Neuronal stem cell (in vitro differentiated cells): ENCODE measurements at regions not wholly inside any gene's neighbourhood (a gene's known extent, or its start where the extent isn't known, plus 50 kb on each side); places are given as distances from the start of the nearest gene placed in this dataset.
A peak's percentile ranks its signal among the peaks of the same experiment; 100 is the strongest.

Experiments
- DNase-seq: peaks from one replicate; pipeline ENCODE4 v3.0.0-alpha.2; 2013; ENCODE audit warnings: low spot score
- H2AFZ ChIP-seq: one replicate; pipeline ENCODE4 v1.6.1; 2013; ENCODE audit warnings: mild to moderate bottlenecking, low read length, inconsistent platforms
- H2AK5ac ChIP-seq: 2 replicates; pipeline ENCODE4 v1.6.1; 2013; ENCODE audit warnings: low read depth, mild to moderate bottlenecking, inconsistent platforms, low read length, moderate library complexity, mixed read lengths
- H2BK120ac ChIP-seq: 2 replicates; pipeline ENCODE4 v1.6.1; 2013; ENCODE audit warnings: low read depth, mild to moderate bottlenecking, inconsistent platforms, low read length, moderate library complexity, mixed read lengths
- H2BK12ac ChIP-seq: one replicate; pipeline ENCODE4 v1.6.1; 2013; ENCODE audit warnings: low read length, inconsistent platforms
- H2BK15ac ChIP-seq: 2 replicates; pipeline ENCODE4 v1.6.1; 2013; ENCODE audit warnings: mild to moderate bottlenecking, low read length, inconsistent platforms, mixed read lengths
- H2BK5ac ChIP-seq: one replicate; pipeline ENCODE4 v1.6.1; 2013; ENCODE audit warnings: inconsistent platforms, mild to moderate bottlenecking, low read length, moderate library complexity
- H3K14ac ChIP-seq: one replicate; pipeline ENCODE4 v1.6.1; 2013; ENCODE audit warnings: low read length, inconsistent platforms
- H3K18ac ChIP-seq: 2 replicates; pipeline ENCODE4 v1.6.1; 2013; ENCODE audit warnings: low read length, inconsistent platforms
- H3K23ac ChIP-seq: 2 replicates; pipeline ENCODE4 v1.6.1; 2013; ENCODE audit warnings: low read depth, mild to moderate bottlenecking, mixed read lengths, low read length, inconsistent platforms; ENCODE audit not compliant: poor library complexity
- H3K27ac ChIP-seq: replicated peaks from 3 replicates; pipeline ENCODE4 v1.5.1; 2013; ENCODE audit warnings: low read length, inconsistent platforms
- H3K27me3 ChIP-seq, 3 experiments: 2 replicates each; pipeline ENCODE4 v1.6.1; 2013; ENCODE audit warnings: low read length in 3 of 3, mild to moderate bottlenecking in 2 of 3, inconsistent platforms in 1 of 3, low read depth in 1 of 3, mixed read lengths in 1 of 3, moderate library complexity in 1 of 3; ENCODE audit not compliant: control insufficient read depth in 3 of 3, insufficient read depth in 3 of 3
- H3K36me3 ChIP-seq, 2 donors: replicated peaks in 1 of 2; 2 replicates each; pipeline ENCODE4 v1.6.1; 2013; ENCODE audit warnings: low read length in 2 of 2; ENCODE audit not compliant: control insufficient read depth in 2 of 2, insufficient read depth in 2 of 2
- H3K4ac ChIP-seq: 2 replicates; pipeline ENCODE4 v1.6.1; 2013; ENCODE audit warnings: inconsistent platforms, mild to moderate bottlenecking, low read length, moderate library complexity
- H3K4me1 ChIP-seq, 2 donors: 1 replicate in 1 of 2; 2 replicates in 1 of 2; pipeline ENCODE4 v1.6.1; 2013; ENCODE audit warnings: low read length in 2 of 2, low read depth in 1 of 2; ENCODE audit not compliant: control insufficient read depth in 2 of 2, insufficient read depth in 1 of 2
- H3K4me2 ChIP-seq: one replicate; pipeline ENCODE4 v1.6.1; 2013; ENCODE audit warnings: mild to moderate bottlenecking, low read length, inconsistent platforms; ENCODE audit not compliant: insufficient read depth, poor library complexity, severe bottlenecking
- H3K4me3 ChIP-seq, 2 donors: 2 replicates each; pipeline ENCODE4 v1.5.1; 2013; ENCODE audit warnings: low read length in 2 of 2, mild to moderate bottlenecking in 2 of 2, inconsistent platforms in 1 of 2, moderate library complexity in 1 of 2
- H3K79me1 ChIP-seq: one replicate; pipeline ENCODE4 v1.6.1; 2013; ENCODE audit warnings: low read depth, mild to moderate bottlenecking, inconsistent platforms, low read length, moderate library complexity
- H3K9ac ChIP-seq: one replicate; pipeline ENCODE4 v1.6.1; 2013; ENCODE audit warnings: mild to moderate bottlenecking, low read depth, low read length, inconsistent platforms; ENCODE audit not compliant: poor library complexity
- H3K9me3 ChIP-seq, 2 donors: replicated peaks in 1 of 2; 2 replicates each; pipeline versions ENCODE3 to v1.6.1; 2013; ENCODE audit warnings: low read length in 2 of 2, mild to moderate bottlenecking in 2 of 2, inconsistent platforms in 1 of 2, low read depth in 1 of 2, mixed read lengths in 1 of 2, moderate library complexity in 1 of 2; ENCODE audit not compliant: control insufficient read depth in 2 of 2, insufficient read depth in 1 of 2
- H4K8ac ChIP-seq: one replicate; pipeline ENCODE4 v1.6.1; 2013; ENCODE audit warnings: low read depth, mild to moderate bottlenecking, inconsistent platforms, low read length, moderate library complexity
- H4K91ac ChIP-seq: one replicate; pipeline ENCODE4 v1.6.1; 2013; ENCODE audit warnings: low read length, low read depth, mild to moderate bottlenecking, inconsistent platforms; ENCODE audit not compliant: poor library complexity
- WGBS, 2 donors: extraction: QIAGEN DNeasy Blood & Tissue Kit; methylation state at CpG; one replicate each; pipeline ENCODE4 v1.1.7; 2013; ENCODE audit warnings: missing lambda C conversion rate in 2 of 2, mixed read lengths in 1 of 2; ENCODE audit not compliant: insufficient read length in 2 of 2, insufficient replicate concordance in 1 of 2; ENCODE audit errors: extremely low coverage in 2 of 2; 5-methylcytosine and 5-hydroxymethylcytosine counted together

DNA sequence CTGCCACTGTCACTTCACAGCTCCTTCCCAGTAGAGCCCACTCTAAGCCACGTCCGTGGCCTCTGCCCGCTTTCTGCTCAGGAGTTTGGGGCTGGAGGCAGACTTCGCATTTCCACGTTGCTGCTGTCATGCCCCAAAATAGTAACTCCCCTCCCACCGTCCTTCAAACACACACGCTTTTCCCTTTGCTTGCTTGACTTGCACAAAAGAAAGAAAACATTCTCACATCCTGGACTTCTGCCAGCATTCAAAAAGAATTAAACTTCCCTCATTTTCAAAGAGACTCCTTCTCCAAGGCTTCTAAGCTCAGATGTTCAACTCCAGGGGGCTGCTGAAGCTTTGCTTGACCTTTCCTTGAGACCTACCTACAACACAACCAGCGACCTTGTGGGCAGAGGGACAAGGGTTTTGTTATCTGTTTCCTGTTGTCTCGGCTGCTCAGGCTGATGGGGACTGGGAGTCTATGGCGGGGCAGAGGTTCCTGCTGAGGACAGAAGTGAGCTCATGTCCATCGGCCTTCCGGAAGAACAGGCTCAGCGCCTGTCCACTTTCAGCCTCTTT is 263.8 kb upstream of the FOXQ1 start:
- Histone ChIP-seq H3K4ac (no peak overlapping the region), H3K36me3 (no peaks in the 10 kb centered on the region), H3K14ac (no peak overlapping the region), H3K27me3 (no peaks in the 10 kb centered on the region), H2BK15ac (no peak overlapping the region), H3K4me2 (no peak overlapping the region), H3K79me1 (no peaks in the 10 kb centered on the region), H3K9ac (no peak overlapping the region), H2BK120ac (no peak overlapping the region), H3K18ac (no peak overlapping the region), H3K9me3 (no peaks in the 10 kb centered on the region), H2AFZ (peak overlapping the region; percentile 78), H2BK5ac (no peak overlapping the region), H3K27ac (no peak overlapping the region), H2AK5ac (no peak overlapping the region), H3K23ac (no peak overlapping the region), H4K8ac (no peak overlapping the region), H2BK12ac (no peak overlapping the region), H4K91ac (no peak overlapping the region), H3K4me3 (no peak overlapping the region), H3K4me1 (no peaks in the 10 kb centered on the region)
- DNase-seq, result no peak
- WGBS, 2 donors, result no CpG with 5 or more reads among the region's 13 CpGs

DNA sequence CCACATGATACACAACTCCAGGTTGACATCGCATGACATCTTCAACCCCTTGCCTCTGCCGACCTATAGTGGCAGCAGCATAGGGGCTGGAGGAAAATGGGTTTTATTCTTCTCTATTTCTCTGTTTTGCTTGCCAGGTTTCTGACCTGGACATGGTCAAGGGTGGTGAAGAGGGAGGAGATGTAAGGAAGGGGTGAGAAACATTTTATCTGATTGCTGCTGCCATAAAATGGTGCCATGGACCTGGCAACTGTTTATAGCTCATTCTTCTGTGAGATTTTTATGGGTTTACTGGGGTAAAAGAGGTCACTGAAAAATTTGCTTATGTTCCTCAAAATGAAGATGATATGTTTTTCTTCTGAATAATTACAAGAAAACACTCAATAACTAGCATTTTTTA is 266.7 kb upstream of the FOXQ1 start:
- Histone ChIP-seq H2AK5ac (no peak overlapping the region), H2BK120ac (no peak overlapping the region), H3K14ac (no peak overlapping the region), H4K8ac (no peak overlapping the region), H3K36me3 (no peaks in the 10 kb centered on the region), H2BK5ac (no peak overlapping the region), H3K4me3 (no peak overlapping the region), H2BK15ac (no peak overlapping the region), H3K18ac (no peak overlapping the region), H2AFZ (no peak overlapping the region), H3K23ac (no peak overlapping the region), H3K79me1 (no peaks in the 10 kb centered on the region), H3K9ac (no peak overlapping the region), H2BK12ac (no peak overlapping the region), H4K91ac (no peak overlapping the region), H3K27ac (no peak overlapping the region), H3K4me1 (no peaks in the 10 kb centered on the region), H3K9me3 (no peaks in the 10 kb centered on the region), H3K27me3 (no peaks in the 10 kb centered on the region), H3K4me2 (no peak overlapping the region), H3K4ac (no peak overlapping the region)
- no peak for DNase-seq
- WGBS, 2 donors, result no CpG with 5 or more reads among the region's 2 CpGs

DNA sequence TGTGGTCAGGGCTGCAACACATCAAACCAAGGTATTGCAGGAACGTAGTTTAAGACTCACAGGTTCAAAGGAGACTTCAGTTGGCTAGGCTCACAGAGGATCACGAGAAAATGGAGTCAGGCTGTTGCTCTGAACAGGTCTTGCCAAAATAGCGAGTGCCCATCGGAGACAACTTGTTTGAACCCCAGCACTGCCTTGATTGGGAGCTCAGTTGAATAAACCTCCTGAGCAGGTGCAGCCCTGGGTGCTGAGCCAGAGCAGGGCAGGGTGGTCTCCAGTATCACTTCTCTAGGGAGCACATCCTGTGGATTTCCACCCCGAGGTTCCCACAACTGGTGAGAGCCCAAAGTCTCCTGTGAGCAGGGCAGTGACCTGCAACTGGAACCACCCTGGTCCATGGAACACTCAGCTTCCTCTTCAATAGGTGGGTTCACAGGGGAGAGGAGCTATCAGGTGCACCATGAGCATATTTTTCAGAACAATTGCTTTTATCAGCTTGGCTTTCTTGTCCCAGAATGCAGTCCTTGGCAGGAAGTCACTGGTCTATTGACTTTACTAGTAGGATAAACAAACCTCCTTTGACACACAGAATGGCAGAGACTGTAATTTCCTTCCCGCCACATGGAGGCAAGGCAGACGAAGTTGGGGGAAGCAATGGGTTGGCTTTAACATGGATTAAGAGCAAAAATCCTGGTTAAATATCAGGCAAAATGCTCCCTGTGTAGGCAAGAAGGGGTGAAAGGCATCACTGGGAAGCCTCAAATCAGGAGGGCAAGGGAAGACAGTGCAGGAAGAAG is 267.7 kb upstream of the FOXQ1 start:
- no peaks in the 10 kb centered on the region for H3K4me1 ChIP-seq
- no peak overlapping the region for H3K18ac ChIP-seq
- no peak overlapping the region for H2BK15ac ChIP-seq
- no peaks in the 10 kb centered on the region for H3K27me3 ChIP-seq
- H3K14ac ChIP-seq, result no peak overlapping the region
- no peak overlapping the region for H2BK120ac ChIP-seq
- H2BK5ac ChIP-seq, result no peak overlapping the region
- H3K4me2 ChIP-seq, result no peak overlapping the region
- H3K36me3 ChIP-seq, result no peaks in the 10 kb centered on the region
- no peak overlapping the region for H3K4me3 ChIP-seq
- no CpG with 5 or more reads among the region's 7 CpGs for WGBS, 2 donors
- H3K9me3 ChIP-seq, result no peaks in the 10 kb centered on the region
- no peaks in the 10 kb centered on the region for H3K79me1 ChIP-seq
- H3K27ac ChIP-seq, result no peak overlapping the region
- H3K4ac ChIP-seq, result no peak overlapping the region
- no peak overlapping the region for H3K23ac ChIP-seq
- H2AK5ac ChIP-seq, result no peak overlapping the region
- no peak overlapping the region for H2BK12ac ChIP-seq
- no peak for DNase-seq
- H3K9ac ChIP-seq, result no peak overlapping the region
- H4K8ac ChIP-seq, result no peak overlapping the region
- no peak overlapping the region for H2AFZ ChIP-seq
- no peak overlapping the region for H4K91ac ChIP-seq

DNA sequence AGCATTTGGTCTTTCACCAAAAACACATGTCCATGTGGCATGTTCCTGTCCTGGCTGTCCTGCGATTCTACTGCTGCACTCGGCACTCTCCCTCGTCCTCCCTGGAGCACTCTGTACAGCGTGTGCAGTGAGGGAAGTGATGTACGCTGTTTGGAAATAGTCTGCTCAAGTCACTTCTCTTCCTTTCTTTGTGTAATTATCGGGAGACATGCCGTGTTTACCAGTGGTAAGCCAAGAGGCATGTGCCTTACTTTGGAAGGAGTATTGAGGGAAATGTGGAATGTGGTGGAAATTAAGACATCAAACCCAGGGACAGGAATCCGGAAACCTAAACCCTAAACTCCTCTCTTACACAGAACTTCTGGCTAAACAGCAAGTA is 268.5 kb upstream of the FOXQ1 start:
- WGBS, 2 donors, result no CpG with 5 or more reads among the region's 8 CpGs
- DNase-seq, result no peak
- no peak overlapping the region for H2AFZ ChIP-seq

More for the DNA sequence above, 268.5 kb upstream of the FOXQ1 start:
- Histone ChIP-seq H2BK120ac (no peak overlapping the region), H3K4me3 (no peak overlapping the region), H3K9ac (no peak overlapping the region), H2AK5ac (no peak overlapping the region), H2BK12ac (no peak overlapping the region), H3K18ac (no peak overlapping the region), H3K4me2 (no peak overlapping the region), H3K14ac (no peak overlapping the region), H3K4me1 (no peaks in the 10 kb centered on the region), H3K79me1 (no peaks in the 10 kb centered on the region), H3K27me3 (no peaks in the 10 kb centered on the region), H4K8ac (no peak overlapping the region), H2BK15ac (no peak overlapping the region), H4K91ac (no peak overlapping the region), H3K23ac (no peak overlapping the region), H3K9me3 (no peaks in the 10 kb centered on the region), H2BK5ac (no peak overlapping the region), H3K27ac (no peak overlapping the region), H3K36me3 (no peaks in the 10 kb centered on the region), H3K4ac (no peak overlapping the region)
